ENCODE measurements at regions not wholly inside any gene's neighbourhood (a gene's known extent, or its start where the extent isn't known, plus 50 kb on each side); places are given as distances from the start of the nearest gene placed in this dataset.

DNA sequence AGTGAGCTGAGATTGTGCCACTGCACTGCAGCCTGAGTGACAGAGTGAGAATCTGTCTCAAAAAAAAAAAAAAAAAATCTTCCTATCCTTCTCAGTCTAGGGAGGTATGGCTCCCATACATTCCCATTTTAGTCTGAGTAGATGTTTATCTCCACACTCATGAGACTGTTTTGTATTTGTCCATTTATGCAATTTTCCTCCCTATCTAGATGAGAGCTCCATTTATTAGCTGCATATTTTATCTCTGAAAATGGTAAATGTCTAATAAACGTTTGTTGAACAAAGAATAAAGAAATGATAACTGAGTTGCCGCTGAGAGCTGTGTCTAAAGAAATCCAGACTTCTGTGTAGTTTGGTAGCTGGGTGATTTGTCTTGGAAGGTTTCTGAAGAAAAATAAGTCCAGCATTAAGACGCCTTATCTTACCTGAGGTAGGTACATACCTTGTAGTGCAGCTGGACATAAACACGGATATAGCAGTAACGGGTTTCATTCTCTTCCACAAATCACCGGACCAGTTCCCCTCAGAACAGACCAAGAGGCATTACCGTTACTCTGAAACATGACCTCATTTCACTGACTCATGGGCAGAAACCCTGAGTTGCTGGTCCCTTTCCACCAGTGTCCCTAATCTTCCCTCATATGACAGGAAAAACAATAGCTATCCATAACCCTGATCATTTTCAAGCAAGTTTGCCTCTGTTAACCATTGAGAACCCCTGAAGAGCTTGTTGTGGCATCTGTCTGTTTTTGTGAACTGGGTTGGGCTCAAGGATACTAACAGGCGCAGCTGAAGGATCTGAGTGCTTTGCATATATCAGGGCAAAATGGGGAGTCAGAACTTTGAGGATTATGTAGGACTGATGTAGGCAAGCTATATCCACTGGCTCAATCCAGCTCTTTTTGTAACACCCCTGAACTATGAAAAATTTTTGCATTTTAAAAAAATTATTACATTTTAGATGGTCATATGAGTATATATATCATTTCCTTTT lies 177.4 kb upstream of the XYLT1 start:
- Mint-ChIP-seq H3K4me1 (no peaks in the 10 kb centered on the region), H3K27me3 (peaks cover 16% of the 10 kb centered on the region)

DNA sequence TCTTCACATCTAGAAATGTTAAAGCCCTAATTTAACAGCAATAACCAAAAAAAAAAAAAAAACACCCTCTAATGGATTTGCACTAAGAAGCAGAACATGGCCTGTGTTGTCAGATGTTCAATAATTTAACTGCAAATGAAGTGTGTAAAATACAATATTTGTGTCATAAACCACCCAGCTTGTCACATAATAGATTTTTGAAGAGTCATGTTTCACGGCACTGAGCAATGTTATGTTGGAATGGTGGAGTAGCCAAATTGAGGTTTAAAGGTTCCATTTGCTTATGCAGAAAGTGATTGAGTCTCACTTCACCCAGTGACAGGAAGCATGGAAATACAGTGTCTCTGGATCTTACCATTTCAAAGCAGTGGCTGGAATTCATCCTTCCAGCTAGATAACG lies 173.2 kb upstream of the XYLT1 start:
- no peak for ATAC-seq (replicated peaks)
- Mint-ChIP-seq H3K4me3 (no peak overlapping the region), H3K27me3 (peaks cover 10% of the 10 kb centered on the region), H3K27ac (no peak overlapping the region), H3K4me1 (no peaks in the 10 kb centered on the region), H3K36me3 (ENCODE audit: low read depth) (no peaks in the 10 kb centered on the region), H3K9me3 (peaks cover 10% of the 10 kb centered on the region)

More for the DNA sequence above, 177.4 kb upstream of the XYLT1 start:
- H3K36me3 Mint-ChIP-seq (ENCODE audit: low read depth), result no peaks in the 10 kb centered on the region
- no peak for ATAC-seq (replicated peaks)
- no peak overlapping the region for H3K27ac Mint-ChIP-seq
- peaks cover 4% of the 10 kb centered on the region for H3K9me3 Mint-ChIP-seq
- no peak overlapping the region for H3K4me3 Mint-ChIP-seq

DNA sequence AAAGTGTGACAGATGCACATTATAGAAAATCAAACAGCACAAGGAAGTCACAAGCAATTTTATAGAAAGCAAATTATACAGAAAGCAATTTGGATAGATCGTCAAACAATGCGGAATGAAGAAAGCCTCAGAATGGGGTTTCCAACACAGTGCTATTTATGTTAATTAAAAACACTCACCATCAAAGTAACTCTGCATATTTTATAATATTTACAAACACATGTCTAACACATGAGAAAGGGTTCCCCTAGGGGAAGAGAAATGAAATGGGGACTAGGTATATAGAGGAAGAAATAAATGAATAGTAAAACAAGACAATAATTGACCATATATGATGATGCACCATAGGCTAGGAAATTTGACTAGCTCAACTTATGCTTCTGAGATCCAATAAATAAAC lies 171.2 kb upstream of the XYLT1 start:
- no peak overlapping the region for H3K4me3 Mint-ChIP-seq
- peaks cover 10% of the 10 kb centered on the region for H3K27me3 Mint-ChIP-seq
- no peaks in the 10 kb centered on the region for H3K36me3 Mint-ChIP-seq (ENCODE audit: low read depth)
- H3K4me1 Mint-ChIP-seq, result peaks cover 9% of the 10 kb centered on the region
- no peak overlapping the region for H3K27ac Mint-ChIP-seq
- peaks cover 20% of the 10 kb centered on the region for H3K9me3 Mint-ChIP-seq
- ATAC-seq (replicated peaks), result no peak

DNA sequence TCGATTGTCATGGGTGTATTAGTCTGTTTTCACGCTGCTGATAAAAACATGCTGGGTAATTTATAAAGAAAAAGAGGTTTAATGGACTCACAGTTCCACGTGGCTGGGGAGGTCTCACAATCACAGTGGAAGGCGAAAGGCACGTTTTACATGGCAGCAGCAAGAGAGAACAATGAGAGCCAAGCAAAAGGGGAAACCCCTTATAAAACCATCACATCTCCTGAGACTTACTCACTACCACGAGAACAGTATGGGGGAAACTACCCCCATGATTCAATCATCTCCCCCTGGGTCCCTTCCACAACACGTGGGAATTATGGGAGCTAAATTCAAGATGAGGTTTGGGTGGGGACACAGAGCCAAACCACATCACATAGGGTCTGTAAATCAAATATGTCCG lies 167.4 kb upstream of the XYLT1 start:
- peak; percentile 64 for ATAC-seq (replicated peaks)
- Mint-ChIP-seq H3K27ac (peak overlapping the region; percentile 87), H3K4me3 (peak overlapping the region; percentile 73), H3K4me1 (peaks cover 9% of the 10 kb centered on the region), H3K9me3 (peaks cover 16% of the 10 kb centered on the region), H3K36me3 (ENCODE audit: low read depth) (no peaks in the 10 kb centered on the region), H3K27me3 (peaks cover 15% of the 10 kb centered on the region)

DNA sequence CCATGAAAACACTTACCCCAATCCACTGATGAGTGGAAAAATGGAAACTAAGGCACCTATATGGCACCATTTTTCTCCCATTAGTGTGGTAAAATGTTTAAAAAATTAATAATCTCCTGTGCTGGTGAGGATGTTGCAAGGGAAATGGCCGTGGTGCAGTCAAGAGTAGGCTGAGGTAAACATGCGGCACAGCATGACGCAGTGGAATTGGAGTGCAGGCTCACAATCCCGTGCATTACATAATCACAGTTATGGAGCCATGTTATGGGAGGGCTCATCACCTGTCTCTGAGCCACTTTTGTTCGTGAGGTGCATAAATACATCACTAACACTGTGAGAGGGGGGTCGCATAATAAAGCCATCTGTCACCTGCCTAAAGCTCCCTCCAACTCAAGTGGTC lies 164.4 kb upstream of the XYLT1 start:
- peaks cover 9% of the 10 kb centered on the region for H3K4me1 Mint-ChIP-seq
- ATAC-seq (replicated peaks), result no peak
- H3K27ac Mint-ChIP-seq, result no peak overlapping the region
- peaks cover 14% of the 10 kb centered on the region for H3K9me3 Mint-ChIP-seq
- H3K27me3 Mint-ChIP-seq, result peaks cover 14% of the 10 kb centered on the region
- no peaks in the 10 kb centered on the region for H3K36me3 Mint-ChIP-seq (ENCODE audit: low read depth)
- no peak overlapping the region for H3K4me3 Mint-ChIP-seq

DNA sequence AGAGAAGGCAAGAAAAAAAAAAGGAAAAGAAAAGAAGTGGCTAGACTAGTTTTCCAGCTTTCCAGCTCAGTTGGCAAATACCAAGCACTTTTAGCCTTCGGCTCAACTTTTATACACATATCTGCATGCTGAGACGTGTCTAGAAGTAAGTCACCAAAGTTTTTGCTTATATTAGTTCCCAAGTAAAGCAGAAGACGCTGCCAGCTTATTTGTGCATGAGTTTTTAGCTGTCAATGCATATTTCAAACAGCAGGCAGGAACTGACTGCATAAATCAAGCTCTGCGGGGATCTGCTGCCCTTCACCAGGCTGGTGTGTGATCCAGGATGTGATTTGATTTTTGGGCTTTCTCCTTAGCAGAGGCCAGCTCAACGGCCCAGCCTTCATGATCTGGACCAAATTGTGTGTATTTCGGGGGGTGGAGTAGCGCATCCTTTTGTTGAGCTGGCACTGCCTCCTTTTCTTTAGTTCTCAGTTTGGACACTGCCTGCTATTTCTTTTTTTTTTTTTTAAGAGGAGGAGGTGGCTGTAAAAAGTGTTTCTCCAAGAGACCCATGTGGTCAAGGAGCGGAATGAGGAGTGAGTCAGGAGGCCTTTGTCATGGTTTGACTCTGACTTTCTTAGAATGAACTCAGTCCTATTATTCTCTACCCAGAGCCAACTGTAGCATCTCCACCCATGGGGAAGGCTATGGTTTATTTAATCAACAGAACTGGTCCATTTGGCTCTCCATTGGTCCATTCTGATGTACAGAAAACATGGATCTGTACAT lies 162.6 kb upstream of the XYLT1 start:
- ATAC-seq (replicated peaks), result peak; percentile 76
- H3K4me3 Mint-ChIP-seq, result no peak overlapping the region
- H3K27me3 Mint-ChIP-seq, result peaks cover 15% of the 10 kb centered on the region
- H3K27ac Mint-ChIP-seq, result peak overlapping the region; percentile 77
- peaks cover 7% of the 10 kb centered on the region for H3K9me3 Mint-ChIP-seq
- H3K36me3 Mint-ChIP-seq (ENCODE audit: low read depth), result no peaks in the 10 kb centered on the region
- peaks cover 6% of the 10 kb centered on the region for H3K4me1 Mint-ChIP-seq

DNA sequence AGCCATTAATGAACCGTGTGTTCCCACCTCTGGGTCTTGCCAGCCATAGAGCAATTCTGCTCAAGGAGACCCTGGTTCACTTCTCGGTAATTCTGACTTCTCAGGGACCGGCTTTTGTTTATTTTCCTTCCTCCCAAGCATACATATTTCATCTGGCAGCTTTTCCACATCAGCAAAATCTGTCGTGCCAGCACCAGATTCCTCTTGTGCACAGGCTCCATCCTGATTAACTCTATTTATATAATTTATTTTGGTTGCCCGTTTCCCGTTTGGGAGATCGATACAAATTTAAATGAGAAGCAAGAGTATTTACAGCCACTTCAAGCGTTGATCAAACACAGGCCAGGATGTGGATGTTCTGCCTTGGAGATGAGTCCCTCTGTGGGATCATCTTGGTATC lies 161.9 kb upstream of the XYLT1 start:
- Mint-ChIP-seq H3K9me3 (peaks cover under 1% of the 10 kb centered on the region), H3K27me3 (peaks cover 15% of the 10 kb centered on the region), H3K4me3 (no peak overlapping the region), H3K4me1 (no peaks in the 10 kb centered on the region), H3K36me3 (ENCODE audit: low read depth) (no peaks in the 10 kb centered on the region), H3K27ac (no peak overlapping the region)
- no peak for ATAC-seq (replicated peaks)

DNA sequence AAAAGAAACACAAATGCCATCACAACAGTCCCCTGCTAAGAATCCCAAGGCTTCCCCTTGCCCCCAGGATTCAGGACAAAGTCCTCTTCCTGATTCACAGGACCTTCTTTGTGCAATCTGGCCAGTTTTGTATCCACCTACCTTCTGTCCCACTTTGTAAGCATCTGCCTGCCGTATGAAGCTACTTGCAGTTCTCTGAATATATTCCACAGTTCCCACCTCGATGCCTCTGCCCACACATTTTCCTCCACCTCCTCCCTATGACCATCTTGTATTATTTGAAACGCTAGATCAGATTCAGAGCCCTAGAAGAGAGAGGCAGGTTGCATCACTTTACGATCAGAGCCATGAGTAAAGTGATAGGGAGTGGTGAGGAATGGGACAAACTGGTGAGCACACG lies 159.2 kb upstream of the XYLT1 start:
- Mint-ChIP-seq H3K36me3 (ENCODE audit: low read depth) (no peaks in the 10 kb centered on the region), H3K9me3 (peaks cover 10% of the 10 kb centered on the region), H3K4me1 (no peaks in the 10 kb centered on the region), H3K27me3 (peaks cover 18% of the 10 kb centered on the region), H3K27ac (no peak overlapping the region), H3K4me3 (no peak overlapping the region)
- no peak for ATAC-seq (replicated peaks)

DNA sequence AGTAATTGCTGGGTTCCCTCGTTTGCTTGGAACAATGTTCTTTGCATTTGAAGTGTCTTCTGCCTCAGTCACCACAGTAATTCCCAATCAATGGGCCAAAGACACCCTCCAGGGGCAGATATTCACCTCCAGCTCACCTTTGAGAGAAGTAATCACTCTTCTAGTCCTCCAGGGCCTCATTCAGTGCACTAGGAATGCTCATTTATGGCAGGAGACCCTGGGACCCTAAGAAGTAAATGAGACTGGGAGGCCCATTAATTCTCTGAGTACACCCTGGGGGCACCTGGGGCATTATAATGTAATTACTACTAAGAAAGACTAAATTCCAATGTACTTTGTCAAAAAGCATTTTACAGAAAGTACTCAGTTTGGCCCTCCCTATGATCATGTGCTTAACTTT lies 158.2 kb upstream of the XYLT1 start:
- H3K4me3 Mint-ChIP-seq, result no peak overlapping the region
- no peaks in the 10 kb centered on the region for H3K4me1 Mint-ChIP-seq
- peaks cover 14% of the 10 kb centered on the region for H3K27me3 Mint-ChIP-seq
- H3K9me3 Mint-ChIP-seq, result peaks cover 10% of the 10 kb centered on the region
- no peaks in the 10 kb centered on the region for H3K36me3 Mint-ChIP-seq (ENCODE audit: low read depth)
- no peak for ATAC-seq (replicated peaks)
- no peak overlapping the region for H3K27ac Mint-ChIP-seq

DNA sequence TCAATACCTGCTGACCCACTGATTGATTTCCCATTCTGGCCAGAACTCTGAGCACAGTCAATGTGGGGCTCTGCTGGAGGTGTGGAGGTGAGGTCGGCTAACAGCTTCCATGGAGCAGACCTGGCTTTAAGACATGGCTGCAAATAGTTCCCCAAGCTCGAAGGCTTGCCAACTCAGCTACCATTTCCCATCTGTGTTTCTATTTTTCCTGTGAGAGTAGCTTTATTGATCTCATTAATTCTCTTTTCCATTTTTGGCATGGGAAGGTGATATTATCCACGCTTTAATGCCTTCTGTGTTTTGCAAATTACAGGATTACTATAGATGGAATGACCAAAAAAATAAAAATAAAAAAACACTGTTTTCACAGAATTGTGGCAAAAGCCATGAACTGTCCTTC lies 151.6 kb upstream of the XYLT1 start:
- ATAC-seq (replicated peaks), result no peak
- Mint-ChIP-seq H3K27ac (no peak overlapping the region), H3K36me3 (ENCODE audit: low read depth) (no peaks in the 10 kb centered on the region), H3K27me3 (peaks cover 19% of the 10 kb centered on the region), H3K9me3 (peaks cover 10% of the 10 kb centered on the region), H3K4me3 (no peak overlapping the region), H3K4me1 (no peaks in the 10 kb centered on the region)

DNA sequence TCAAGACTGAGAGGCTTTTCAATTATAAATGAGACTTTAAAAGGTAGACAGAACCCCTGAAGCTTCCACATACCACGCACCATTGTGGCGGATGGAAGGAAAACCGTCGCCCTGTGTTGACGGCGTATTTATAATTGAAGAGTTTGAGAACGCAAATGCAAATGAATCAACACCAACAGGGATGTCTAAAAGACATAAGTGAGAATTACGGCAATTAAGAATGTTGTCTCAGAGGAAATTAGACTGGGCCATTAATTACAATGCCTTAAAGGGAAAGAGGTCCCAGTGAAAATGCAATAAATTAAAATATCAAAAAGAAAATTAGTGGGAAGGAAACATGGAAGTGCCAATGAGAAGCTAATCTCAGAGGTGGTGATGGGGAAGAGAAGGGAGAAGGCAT lies 148.5 kb upstream of the XYLT1 start:
- H3K4me1 Mint-ChIP-seq, result no peaks in the 10 kb centered on the region
- no peaks in the 10 kb centered on the region for H3K9me3 Mint-ChIP-seq
- no peak for ATAC-seq (replicated peaks)
- H3K4me3 Mint-ChIP-seq, result no peak overlapping the region
- no peak overlapping the region for H3K27ac Mint-ChIP-seq
- peaks cover 23% of the 10 kb centered on the region for H3K27me3 Mint-ChIP-seq
- H3K36me3 Mint-ChIP-seq (ENCODE audit: low read depth), result no peaks in the 10 kb centered on the region

DNA sequence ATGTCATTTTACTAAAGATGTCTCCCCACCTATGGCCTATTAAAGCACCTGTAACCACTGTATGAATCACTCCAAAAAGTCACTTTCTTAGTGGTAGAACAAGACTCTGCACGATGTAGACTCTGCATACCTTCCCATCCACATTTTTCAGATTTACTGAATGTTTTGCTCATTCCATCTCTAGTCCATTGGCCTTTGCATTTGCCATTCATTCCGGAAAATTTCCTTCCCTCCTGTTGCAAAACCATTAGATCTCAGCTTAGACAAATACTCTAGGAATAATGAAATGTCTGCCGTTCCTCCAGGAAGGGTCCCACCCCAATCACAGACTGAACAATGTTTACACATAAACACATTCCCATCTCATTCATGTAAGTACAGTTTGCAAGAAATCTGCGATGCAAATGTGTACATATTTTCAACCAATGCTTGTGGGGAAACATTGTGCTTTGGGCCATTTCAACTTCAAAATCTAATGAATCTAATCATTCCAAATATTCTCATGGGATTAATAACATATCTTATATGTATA lies 146.3 kb upstream of the XYLT1 start:
- Mint-ChIP-seq H3K9me3 (no peaks in the 10 kb centered on the region), H3K36me3 (ENCODE audit: low read depth) (no peaks in the 10 kb centered on the region), H3K4me1 (no peaks in the 10 kb centered on the region), H3K27ac (no peak overlapping the region), H3K4me3 (no peak overlapping the region), H3K27me3 (peaks cover 24% of the 10 kb centered on the region)
- peak; percentile 52 for ATAC-seq (replicated peaks)

DNA sequence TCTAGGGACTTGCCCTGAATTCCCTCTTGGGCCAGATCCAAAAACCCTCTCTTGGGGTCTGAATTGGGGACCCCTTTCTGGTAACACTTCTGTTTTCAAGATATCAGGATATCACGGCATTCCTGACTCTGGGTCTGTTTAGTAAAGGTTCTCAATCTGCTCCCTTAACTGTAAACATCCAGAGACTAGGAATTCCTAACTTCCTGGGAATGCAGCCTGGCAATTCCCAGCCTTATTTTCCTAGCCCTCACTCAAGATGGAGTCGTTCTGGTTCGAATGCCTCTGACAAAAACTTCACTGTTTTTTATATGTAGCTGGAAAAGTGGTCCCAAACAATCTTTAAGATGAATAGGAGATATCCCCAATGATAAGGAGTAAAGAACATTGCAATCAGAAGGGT lies 141.6 kb upstream of the XYLT1 start:
- no peak overlapping the region for H3K27ac Mint-ChIP-seq
- H3K9me3 Mint-ChIP-seq, result peaks cover 3% of the 10 kb centered on the region
- no peaks in the 10 kb centered on the region for H3K36me3 Mint-ChIP-seq (ENCODE audit: low read depth)
- ATAC-seq (replicated peaks), result no peak
- H3K4me3 Mint-ChIP-seq, result no peak overlapping the region
- peaks cover 19% of the 10 kb centered on the region for H3K27me3 Mint-ChIP-seq
- H3K4me1 Mint-ChIP-seq, result peaks cover under 1% of the 10 kb centered on the region

DNA sequence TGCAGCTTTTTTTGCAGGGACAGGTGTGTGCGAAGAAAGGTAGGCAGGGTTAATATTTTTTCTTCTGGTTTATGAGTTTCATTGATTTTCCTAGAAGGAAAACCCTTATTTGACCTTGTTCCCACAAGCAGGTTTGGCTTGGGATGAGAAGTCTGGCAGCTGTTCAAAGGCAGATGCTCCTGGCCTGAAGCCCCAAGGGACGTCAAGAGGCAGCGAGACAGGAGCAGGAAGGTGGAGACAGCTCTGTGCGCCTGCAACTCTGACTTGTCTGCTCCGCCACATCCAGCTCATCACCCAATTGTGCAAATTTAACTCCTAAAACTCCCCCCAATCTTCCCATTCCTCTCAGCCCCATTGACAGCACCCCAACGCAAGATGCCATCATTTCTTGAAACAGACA lies 136.8 kb upstream of the XYLT1 start:
- peaks cover 3% of the 10 kb centered on the region for H3K9me3 Mint-ChIP-seq
- H3K27me3 Mint-ChIP-seq, result peaks cover 16% of the 10 kb centered on the region
- no peak overlapping the region for H3K27ac Mint-ChIP-seq
- H3K4me1 Mint-ChIP-seq, result peaks cover 8% of the 10 kb centered on the region
- no peak for ATAC-seq (replicated peaks)
- H3K4me3 Mint-ChIP-seq, result peak overlapping the region; percentile 52
- H3K36me3 Mint-ChIP-seq (ENCODE audit: low read depth), result no peaks in the 10 kb centered on the region

Data from activated T-helper 17 cell treated with anti-CD3 and anti-CD28 coated beads, Interleukin-2, amount 50 U/mL, for 72 hours (primary cell).